GM12878 (cell line): ENCODE measurements at regions not wholly inside any gene's neighbourhood (a gene's known extent, or its start where the extent isn't known, plus 50 kb on each side); places are given as distances from the start of the nearest gene placed in this dataset.

Experiments
- CEBPB ChIP-seq, 2 experiments: fragments of 150-350 bp in 1 of 2; IDR thresholded peaks; 2 replicates each; pipeline ENCODE4 v1.6.1; 2012 to 2014; ENCODE audit warnings: low read depth in 2 of 2, low read length in 2 of 2, borderline replicate concordance in 1 of 2, inconsistent platforms in 1 of 2
- CHD2 ChIP-seq: IDR thresholded peaks from 2 replicates; pipeline ENCODE4 v1.6.1; 2011; ENCODE audit warnings: low read depth, low read length, improper control_type of control experiment, borderline replicate concordance
- CTCF ChIP-seq, 3 experiments: IDR thresholded peaks in 2 of 3; conservative IDR thresholded peaks in 1 of 3; 2 replicates each; pipeline ENCODE4 v1.5.1; 2011; ENCODE audit warnings: low read depth in 3 of 3, low read length in 3 of 3, mild to moderate bottlenecking in 3 of 3, control low read depth in 2 of 3, moderate library complexity in 2 of 3, inconsistent platforms in 1 of 3, mixed read lengths in 1 of 3; ENCODE audit not compliant: control insufficient read depth in 2 of 3, insufficient read depth in 1 of 3; ENCODE audit errors: extremely low read depth in 1 of 3
- EP300 ChIP-seq, 2 experiments: fragments of 150-350 bp in 1 of 2; IDR thresholded peaks; 2 replicates each; pipeline ENCODE4 v1.6.1; 2011 to 2012; ENCODE audit warnings: low read depth in 2 of 2, low read length in 2 of 2, borderline replicate concordance in 1 of 2, improper control_type of control experiment in 1 of 2, inconsistent platforms in 1 of 2; ENCODE audit not compliant: control insufficient read depth in 1 of 2
- HDAC2 ChIP-seq: fragments of 200-600 bp; sonication (generic); IDR thresholded peaks from 2 replicates; pipeline ENCODE4 v1.6.1; 2017
- JUND ChIP-seq: IDR thresholded peaks from 2 replicates; pipeline ENCODE4 v1.6.1; 2012; ENCODE audit warnings: low read depth, mild to moderate bottlenecking, low read length, improper control_type of control experiment, moderate library complexity
- NR2C1 ChIP-seq: fragments of 450-650 bp; IDR thresholded peaks from 2 replicates; pipeline ENCODE4 v1.6.1; 2017; ENCODE audit warnings: antibody characterized with exemption, mild to moderate bottlenecking, moderate library complexity
- POLR2A ChIP-seq: IDR thresholded peaks from 2 replicates; pipeline ENCODE4 v1.6.1; 2011; ENCODE audit warnings: low read depth, mild to moderate bottlenecking, low read length

- TF ChIP-seq HDAC2 (no peak), POLR2A (no peak), EP300 (IDR thresholded peaks at IDR 0.05; ENCODE audit: borderline replicate concordance in 1 of 2, control insufficient read depth in 1 of 2, low read depth in 2 of 2, low read length in 2 of 2) (no peak), CHD2 (no peak), NR2C1 (no peak), JUND (no peak), CEBPB (IDR thresholded peaks at IDR 0.05; ENCODE audit: borderline replicate concordance in 1 of 2, low read depth in 2 of 2, low read length in 2 of 2) (no peak), CTCF (IDR thresholded peaks at IDR 0.05 in 2 of 3, conservative IDR thresholded peaks at IDR 0.05 in 1 of 3; ENCODE audit: control insufficient read depth in 2 of 3, extremely low read depth in 1 of 3, insufficient read depth in 1 of 3, low read depth in 3 of 3, low read length in 3 of 3) (no peak)
Observed at GRCh38 chr17:79221597-79221996, 147.0 kb downstream of the ENGASE start.
